ENCODE measurements at regions not wholly inside any gene's neighbourhood (a gene's known extent, or its start where the extent isn't known, plus 50 kb on each side); places are given as distances from the start of the nearest gene placed in this dataset.

- no peak for FAIRE-seq
These were observed 186.0 kb downstream of the KCTD15 start for GRCh38 chr19:33982706-33983105.

GRCh38 chr19:33988601-33989000, 183.7 kb upstream of the LSM14A start:
- dilution Hi-C loops (cut with MboI; ENCODE audit: extremely low pct_ligation_motif_present, low sequenced_read_pairs), result no loop called here
- no peaks in the 10 kb centered on the region for H3K27me3 ChIP-seq (ENCODE audit: control insufficient read depth, extremely low read depth, insufficient read depth, low read length)
- no peaks in the 10 kb centered on the region for H4K20me1 ChIP-seq (ENCODE audit: control insufficient read depth, extremely low read depth, insufficient read depth, low read length)

More at GRCh38 chr19:33982706-33983105, 186.0 kb downstream of the KCTD15 start:
- no peak for DNase-seq (ENCODE audit: low read depth, low spot score)
- TF ChIP-seq EZH2 (IDR thresholded peaks at IDR 0.05; ENCODE audit: low read length) (no peak), CTCF (optimal IDR thresholded peaks at IDR 0.05 in 1 of 3, IDR thresholded peaks at IDR 0.05 in 1 of 3, conservative IDR thresholded peaks at IDR 0.05 in 1 of 3; ENCODE audit: extremely low read depth in 1 of 3, insufficient read depth in 2 of 3, low read length in 3 of 3) (no peak)
- H2AFZ ChIP-seq (ENCODE audit: control insufficient read depth, low read length), result no peak overlapping the region
- dilution Hi-C loops (cut with MboI; ENCODE audit: extremely low pct_ligation_motif_present, low sequenced_read_pairs), result no loop called here
- H3K27ac ChIP-seq (ENCODE audit: control insufficient read depth, insufficient read depth, low read length), result no peak overlapping the region
- no peaks in the 10 kb centered on the region for H3K36me3 ChIP-seq (ENCODE audit: control insufficient read depth in 2 of 2, extremely low read depth in 1 of 2, insufficient read depth in 2 of 2, low read length in 2 of 2)
- no peak overlapping the region for H3K9ac ChIP-seq (ENCODE audit: control insufficient read depth, extremely low read depth, insufficient read depth, low read length)
- no peaks in the 10 kb centered on the region for H3K27me3 ChIP-seq (ENCODE audit: control insufficient read depth, extremely low read depth, insufficient read depth, low read length)
- no peaks in the 10 kb centered on the region for H3K79me2 ChIP-seq (ENCODE audit: control insufficient read depth, insufficient read depth, low read length)
- H3K4me1 ChIP-seq (ENCODE audit: control insufficient read depth, extremely low read depth, insufficient read depth, low read length), result no peaks in the 10 kb centered on the region
- H3K4me2 ChIP-seq (ENCODE audit: control insufficient read depth, extremely low read depth, insufficient read depth, low read depth, low read length), result no peak overlapping the region
- H3K9me1 ChIP-seq (ENCODE audit: control insufficient read depth, extremely low read depth, insufficient read depth, low read length), result no peaks in the 10 kb centered on the region
- no peaks in the 10 kb centered on the region for H3K9me3 ChIP-seq (ENCODE audit: control insufficient read depth, low read depth, low read length)
- no peak overlapping the region for H3K4me3 ChIP-seq (ENCODE audit: control insufficient read depth in 2 of 3, extremely low read depth in 1 of 3, insufficient read depth in 2 of 3, low read depth in 1 of 3, low read length in 3 of 3)
- no peaks in the 10 kb centered on the region for H4K20me1 ChIP-seq (ENCODE audit: control insufficient read depth, extremely low read depth, insufficient read depth, low read length)

More at GRCh38 chr19:33988601-33989000, 183.7 kb upstream of the LSM14A start:
- Histone ChIP-seq H3K79me2 (ENCODE audit: control insufficient read depth, insufficient read depth, low read length) (no peaks in the 10 kb centered on the region), H3K9me1 (ENCODE audit: control insufficient read depth, extremely low read depth, insufficient read depth, low read length) (no peaks in the 10 kb centered on the region), H3K9me3 (ENCODE audit: control insufficient read depth, low read depth, low read length) (no peaks in the 10 kb centered on the region), H3K4me3 (ENCODE audit: control insufficient read depth in 2 of 3, extremely low read depth in 1 of 3, insufficient read depth in 2 of 3, low read depth in 1 of 3, low read length in 3 of 3) (no peak overlapping the region), H3K27ac (ENCODE audit: control insufficient read depth, insufficient read depth, low read length) (no peak overlapping the region), H3K36me3 (ENCODE audit: control insufficient read depth in 2 of 2, extremely low read depth in 1 of 2, insufficient read depth in 2 of 2, low read length in 2 of 2) (no peaks in the 10 kb centered on the region), H3K4me1 (ENCODE audit: control insufficient read depth, extremely low read depth, insufficient read depth, low read length) (no peaks in the 10 kb centered on the region), H3K9ac (ENCODE audit: control insufficient read depth, extremely low read depth, insufficient read depth, low read length) (no peak overlapping the region), H3K4me2 (ENCODE audit: control insufficient read depth, extremely low read depth, insufficient read depth, low read depth, low read length) (no peak overlapping the region), H2AFZ (ENCODE audit: control insufficient read depth, low read length) (no peak overlapping the region)
- FAIRE-seq (no peak), DNase-seq (ENCODE audit: low read depth, low spot score) (no peak)
- TF ChIP-seq EZH2 (IDR thresholded peaks at IDR 0.05; ENCODE audit: low read length) (no peak), CTCF (optimal IDR thresholded peaks at IDR 0.05 in 1 of 3, IDR thresholded peaks at IDR 0.05 in 1 of 3, conservative IDR thresholded peaks at IDR 0.05 in 1 of 3; ENCODE audit: extremely low read depth in 1 of 3, insufficient read depth in 2 of 3, low read length in 3 of 3) (no peak)
